ENCODE measurements at regions not wholly inside any gene's neighbourhood (a gene's known extent, or its start where the extent isn't known, plus 50 kb on each side); places are given as distances from the start of the nearest gene placed in this dataset.

GRCh38 chr20:56716806-56717205, 87.7 kb downstream of the TFAP2C start:
- WGBS = 45% methylated on average over 10 of the region's 11 CpGs
- TF ChIP-seq EP300 (IDR thresholded peaks at IDR 0.05) = no peak
- TF ChIP-seq POLR2AphosphoS5 (IDR thresholded peaks at IDR 0.05) = no peak
- TF ChIP-seq CTCF (IDR thresholded peaks at IDR 0.05) = peak in 1 of 2 donors; percentile 46
- no peak for TF ChIP-seq POLR2A (IDR thresholded peaks at IDR 0.05)
- peaks cover 19% of the 10 kb centered on the region for H3K4me1 ChIP-seq
- H3K27ac ChIP-seq = no peak overlapping the region
- no peak overlapping the region for H3K4me3 ChIP-seq
- no peaks in the 10 kb centered on the region for H3K27me3 ChIP-seq
- H3K9me3 ChIP-seq = no peaks in the 10 kb centered on the region
- no peak for DNase-seq (ENCODE audit: low spot score in 2 of 2)
- no peaks in the 10 kb centered on the region for H3K36me3 ChIP-seq

- Histone ChIP-seq H3K27me3 (no peaks in the 10 kb centered on the region), H3K4me3 (no peak overlapping the region), H3K9me3 (no peaks in the 10 kb centered on the region), H3K4me1 (peaks cover 13% of the 10 kb centered on the region), H3K36me3 (no peaks in the 10 kb centered on the region), H3K27ac (no peak overlapping the region)
- no peak for DNase-seq (ENCODE audit: low spot score in 2 of 2)
- 98% methylated on average over 2 of the region's 2 CpGs for whole genome bisulfite sequencing
- TF ChIP-seq CTCF (IDR thresholded peaks at IDR 0.05) = no peak
- TF ChIP-seq POLR2A (IDR thresholded peaks at IDR 0.05) = no peak
- TF ChIP-seq POLR2AphosphoS5 (IDR thresholded peaks at IDR 0.05) = no peak
- no peak for TF ChIP-seq EP300 (IDR thresholded peaks at IDR 0.05)
These were observed 89.7 kb downstream of the TFAP2C start for GRCh38 chr20:56718816-56719215.

- H3K4me3 ChIP-seq = no peak overlapping the region
- H3K27me3 ChIP-seq = peaks cover 4% of the 10 kb centered on the region
- no peak for DNase-seq (ENCODE audit: low spot score in 2 of 2)
- WGBS = 91% methylated on average over 7 of the region's 7 CpGs
- TF ChIP-seq POLR2A (IDR thresholded peaks at IDR 0.05) (no peak), CTCF (IDR thresholded peaks at IDR 0.05) (no peak), EP300 (IDR thresholded peaks at IDR 0.05) (no peak), POLR2AphosphoS5 (IDR thresholded peaks at IDR 0.05) (no peak)
- no peaks in the 10 kb centered on the region for H3K36me3 ChIP-seq
- peaks cover 13% of the 10 kb centered on the region for H3K4me1 ChIP-seq
- H3K27ac ChIP-seq = no peak overlapping the region
- no peaks in the 10 kb centered on the region for H3K9me3 ChIP-seq
These were observed 91.6 kb downstream of the TFAP2C start for GRCh38 chr20:56720620-56721213.

- Histone ChIP-seq H3K4me1 (peaks cover 5% of the 10 kb centered on the region), H3K36me3 (no peaks in the 10 kb centered on the region), H3K9me3 (no peaks in the 10 kb centered on the region), H3K4me3 (no peak overlapping the region), H3K27me3 (peaks cover 4% of the 10 kb centered on the region), H3K27ac (no peak overlapping the region)
- 32% methylated on average over 10 of the region's 10 CpGs for WGBS
- DNase-seq (ENCODE audit: low spot score in 2 of 2) = no peak
- TF ChIP-seq CTCF (IDR thresholded peaks at IDR 0.05) = no peak
- no peak for TF ChIP-seq POLR2A (IDR thresholded peaks at IDR 0.05)
- TF ChIP-seq POLR2AphosphoS5 (IDR thresholded peaks at IDR 0.05) = no peak
- TF ChIP-seq EP300 (IDR thresholded peaks at IDR 0.05) = no peak
These were observed 92.9 kb downstream of the TFAP2C start for GRCh38 chr20:56722042-56722441.

- Histone ChIP-seq H3K9me3 (no peaks in the 10 kb centered on the region), H3K4me3 (no peak overlapping the region), H3K27ac (no peak overlapping the region), H3K36me3 (no peaks in the 10 kb centered on the region), H3K27me3 (peaks cover 4% of the 10 kb centered on the region), H3K4me1 (no peaks in the 10 kb centered on the region)
- no peak for DNase-seq (ENCODE audit: low spot score in 2 of 2)
- no peak for TF ChIP-seq EP300 (IDR thresholded peaks at IDR 0.05)
- TF ChIP-seq POLR2AphosphoS5 (IDR thresholded peaks at IDR 0.05) = no peak
- TF ChIP-seq POLR2A (IDR thresholded peaks at IDR 0.05) = no peak
- TF ChIP-seq CTCF (IDR thresholded peaks at IDR 0.05) = no peak
- WGBS = 94% methylated on average over 6 of the region's 6 CpGs
These were observed 94.2 kb downstream of the TFAP2C start for GRCh38 chr20:56723331-56723730.

All from suprapubic skin (tissue), 4 donors.